K562 (cell line): ENCODE measurements at regions not wholly inside any gene's neighbourhood (a gene's known extent, or its start where the extent isn't known, plus 50 kb on each side); places are given as distances from the start of the nearest gene placed in this dataset.

Experiments
- ATF7 ChIP-seq: fragments of 450-650 bp; IDR thresholded peaks from 2 replicates; pipeline ENCODE4 v1.7.1; 2014; ENCODE audit warnings: mild to moderate bottlenecking, moderate library complexity
- CBFA2T3 ChIP-seq: fragments of 450-650 bp; IDR thresholded peaks from 2 replicates; pipeline ENCODE4 v1.6.1; 2017
- CTBP1 ChIP-seq: fragments of 450-650 bp; IDR thresholded peaks from 2 replicates; pipeline ENCODE4 v1.6.1; 2016; ENCODE audit warnings: borderline replicate concordance
- CXXC5 ChIP-seq: fragments of 250-450 bp; sonication (Bioruptor Pico); IDR thresholded peaks from 2 replicates; pipeline ENCODE4 v1.8.0; 2022; ENCODE audit warnings: inconsistent platforms, mild to moderate bottlenecking, moderate library complexity
- DACH1 ChIP-seq: fragments of 450-650 bp; IDR thresholded peaks from 2 replicates; pipeline ENCODE4 v1.6.1; 2018; ENCODE audit not compliant: partially characterized antibody
- DPF2 ChIP-seq: fragments of 450-650 bp; IDR thresholded peaks from 2 replicates; pipeline ENCODE4 v1.6.1; 2016
- EP400 ChIP-seq: fragments of 450-650 bp; IDR thresholded peaks from 2 replicates; pipeline ENCODE4 v1.6.1; 2017; ENCODE audit warnings: antibody characterized with exemption, mild to moderate bottlenecking, moderate library complexity
- IRF9 ChIP-seq: fragments of 450-650 bp; IDR thresholded peaks from 2 replicates; pipeline ENCODE4 v1.6.1; 2016; ENCODE audit warnings: missing biosample characterization, missing genetic modification characterization
- L3MBTL2 ChIP-seq: fragments of 450-650 bp; IDR thresholded peaks from 2 replicates; pipeline ENCODE4 v1.6.1; 2016; ENCODE audit warnings: mild to moderate bottlenecking, moderate library complexity
- MAFG ChIP-seq: fragments of 450-650 bp; conservative IDR thresholded peaks from 2 replicates; pipeline ENCODE4 v1.6.1; 2016; ENCODE audit warnings: missing genetic modification characterization, missing compliant biosample characterization
- MGA ChIP-seq: fragments of 450-650 bp; IDR thresholded peaks from 2 replicates; pipeline ENCODE4 v1.6.1; 2016; ENCODE audit warnings: mild to moderate bottlenecking, moderate library complexity
- MTA3 ChIP-seq: fragments of 450-650 bp; formaldehyde crosslinking; IDR thresholded peaks from 2 replicates; pipeline ENCODE4 v1.6.1; 2017; ENCODE audit warnings: mild to moderate bottlenecking, borderline replicate concordance
- NFRKB ChIP-seq: fragments of 450-650 bp; IDR thresholded peaks from 2 replicates; pipeline ENCODE4 v1.6.1; 2016; ENCODE audit warnings: low read depth
- PKNOX1 ChIP-seq: fragments of 450-650 bp; IDR thresholded peaks from 2 replicates; pipeline ENCODE4 v1.6.1; 2016
- POLR2AphosphoS5 ChIP-seq: IDR thresholded peaks from 2 replicates; pipeline ENCODE4 v1.6.1; 2011; ENCODE audit warnings: mild to moderate bottlenecking, low read depth, low read length, moderate library complexity; ENCODE audit not compliant: control insufficient read depth, insufficient read depth
- RCOR1 ChIP-seq, 2 experiments: IDR thresholded peaks; 2 replicates each; pipeline ENCODE4 v1.6.1; 2012; ENCODE audit warnings: low read depth in 2 of 2, low read length in 2 of 2, borderline replicate concordance in 1 of 2, improper control_type of control experiment in 1 of 2

- peak in 1 of 2 experiments; percentile 56; a peak in 1 of 4 replicates for TF ChIP-seq RCOR1 (IDR thresholded peaks at IDR 0.05; ENCODE audit: borderline replicate concordance in 1 of 2, low read depth in 2 of 2, low read length in 2 of 2)
- peak; percentile 40; the same call in 1 of the 2 replicates for TF ChIP-seq NFRKB
- TF ChIP-seq IRF9 (tag), result peak; percentile 77; the same call in 1 of the 2 replicates
- 0 out of 2 replicates have a peak, but pooled peaks have one; percentile 8 for TF ChIP-seq MAFG
- peak; percentile 27; the same call in 1 of the 2 replicates for TF ChIP-seq POLR2AphosphoS5
- peak; percentile 28 for TF ChIP-seq DACH1
- peak; percentile 64 for TF ChIP-seq L3MBTL2
- TF ChIP-seq CBFA2T3, result peak; percentile 95
- 0 out of 2 replicates have a peak, but pooled peaks have one; percentile 41 for TF ChIP-seq MTA3
- 0 out of 2 replicates have a peak, but pooled peaks have one; percentile 8 for TF ChIP-seq CTBP1
- peak; percentile 88 for TF ChIP-seq PKNOX1
- TF ChIP-seq ATF7, result peak; percentile 74
- TF ChIP-seq CXXC5 (CRISPR knock-in tag), result peak; percentile 30; the same call in 1 of the 2 replicates
- peak; percentile 93 for TF ChIP-seq DPF2
- TF ChIP-seq EP400, result peak; percentile 64
- TF ChIP-seq MGA, result peak; percentile 46; the same call in 1 of the 2 replicates
Observed at GRCh38 chr11:71705086-71705737, 122.5 kb upstream of the KRTAP5-11 start (continued).
